Activated CD4-positive, alpha-beta T cell treated with anti-CD3 and anti-CD28 coated beads, Interleukin-2, amount 10 ng/mL, durations not matched to agents 7 days and 5 days (primary cell): ENCODE measurements at regions not wholly inside any gene's neighbourhood (a gene's known extent, or its start where the extent isn't known, plus 50 kb on each side); places are given as distances from the start of the nearest gene placed in this dataset.
A peak's percentile ranks its signal among the peaks of the same experiment; 100 is the strongest.

Source experiments
- CTCF ChIA-PET: fragments of 350-600 bp; sonication (Branson Sonifier 250); formaldehyde crosslinking; loops from one replicate; lab custom pipeline; 2021; ENCODE audit warnings: antibody characterized with exemption; lab: Charles Lee
- POLR2A ChIA-PET: fragments of 350-600 bp; sonication (Branson Sonifier 250); formaldehyde crosslinking; loops from one replicate; lab custom pipeline; 2021; ENCODE audit warnings: antibody characterized with exemption; lab: Charles Lee
- DNase-seq: peaks from one replicate; pipeline ENCODE4 v3.0.0-alpha.2; 2020
- H3K27ac Mint-ChIP-seq: one replicate; pipeline ENCODE4 v1.8.0; 2021; ENCODE audit warnings: mild to moderate bottlenecking, moderate library complexity, mixed read lengths
- H3K27me3 Mint-ChIP-seq: one replicate; pipeline ENCODE4 v1.8.0; 2021; ENCODE audit warnings: mixed read lengths
- H3K36me3 Mint-ChIP-seq: one replicate; pipeline ENCODE4 v1.8.0; 2021; ENCODE audit warnings: low read depth, mixed read lengths
- H3K4me1 Mint-ChIP-seq: one replicate; pipeline ENCODE4 v1.8.0; 2021; ENCODE audit warnings: mixed read lengths
- H3K4me3 Mint-ChIP-seq: one replicate; pipeline ENCODE4 v1.8.0; 2021; ENCODE audit warnings: mild to moderate bottlenecking, moderate library complexity, mixed read lengths
- H3K9me3 Mint-ChIP-seq: one replicate; pipeline ENCODE4 v1.8.0; 2021; ENCODE audit warnings: mixed read lengths

GRCh38 chr18:25896956-25897355 is 193.5 kb downstream of the SS18 start:
- Mint-ChIP-seq H3K9me3 (no peaks in the 10 kb centered on the region), H3K4me1 (no peaks in the 10 kb centered on the region), H3K4me3 (no peak overlapping the region), H3K27ac (no peak overlapping the region), H3K27me3 (peaks cover 15% of the 10 kb centered on the region), H3K36me3 (no peaks in the 10 kb centered on the region)
- ChIA-PET POLR2A (no interaction called here), CTCF (interaction anchor here (0.6 kb wide), 1 partner anchor 1810 kb away, joined by 3 read pairs; no protein-coding TSS in a partner anchor)
- DNase-seq, result no peak

GRCh38 chr18:25896178-25896780 is 194.1 kb downstream of the SS18 start:
- Mint-ChIP-seq H3K27ac (no peak overlapping the region), H3K27me3 (peaks cover 15% of the 10 kb centered on the region), H3K4me3 (no peak overlapping the region), H3K9me3 (no peaks in the 10 kb centered on the region), H3K4me1 (no peaks in the 10 kb centered on the region), H3K36me3 (no peaks in the 10 kb centered on the region)
- POLR2A ChIA-PET, result no interaction called here
- CTCF ChIA-PET, result interaction anchor here (0.6 kb wide), 1 partner anchor 1810 kb away, joined by 3 read pairs; no protein-coding TSS in a partner anchor
- peak; percentile 35 for DNase-seq

GRCh38 chr18:25895518-25895917 is 194.9 kb downstream of the SS18 start:
- Mint-ChIP-seq H3K27ac (no peak overlapping the region), H3K27me3 (peaks cover 12% of the 10 kb centered on the region), H3K9me3 (no peaks in the 10 kb centered on the region), H3K36me3 (no peaks in the 10 kb centered on the region), H3K4me1 (no peaks in the 10 kb centered on the region), H3K4me3 (no peak overlapping the region)
- CTCF ChIA-PET, result no interaction called here
- no peak for DNase-seq
- POLR2A ChIA-PET, result no interaction called here

- POLR2A ChIA-PET, result no interaction called here
- no peak for DNase-seq
- Mint-ChIP-seq H3K4me3 (no peak overlapping the region), H3K27me3 (peaks cover 12% of the 10 kb centered on the region), H3K4me1 (no peaks in the 10 kb centered on the region), H3K27ac (no peak overlapping the region), H3K36me3 (no peaks in the 10 kb centered on the region), H3K9me3 (peaks cover 8% of the 10 kb centered on the region)
- CTCF ChIA-PET, result no interaction called here
Measured at GRCh38 chr18:25886283-25886682, 204.1 kb downstream of the SS18 start.

GRCh38 chr18:25883091-25883490 is 207.3 kb downstream of the SS18 start:
- Mint-ChIP-seq H3K27ac (no peak overlapping the region), H3K27me3 (peaks cover 10% of the 10 kb centered on the region), H3K4me3 (no peak overlapping the region), H3K36me3 (no peaks in the 10 kb centered on the region), H3K9me3 (peaks cover 8% of the 10 kb centered on the region), H3K4me1 (no peaks in the 10 kb centered on the region)
- no peak for DNase-seq
- ChIA-PET CTCF (no interaction called here), POLR2A (no interaction called here)

GRCh38 chr18:25881149-25881548 is 209.3 kb downstream of the SS18 start:
- Mint-ChIP-seq H3K4me3 (no peak overlapping the region), H3K9me3 (peaks cover 1% of the 10 kb centered on the region), H3K4me1 (no peaks in the 10 kb centered on the region), H3K27me3 (peaks cover 2% of the 10 kb centered on the region), H3K27ac (no peak overlapping the region), H3K36me3 (no peaks in the 10 kb centered on the region)
- CTCF ChIA-PET, result no interaction called here
- DNase-seq, result no peak
- POLR2A ChIA-PET, result no interaction called here

- Mint-ChIP-seq H3K9me3 (no peaks in the 10 kb centered on the region), H3K27me3 (no peaks in the 10 kb centered on the region), H3K27ac (no peak overlapping the region), H3K4me1 (no peaks in the 10 kb centered on the region), H3K36me3 (no peaks in the 10 kb centered on the region), H3K4me3 (no peak overlapping the region)
- DNase-seq, result no peak
- ChIA-PET CTCF (no interaction called here), POLR2A (no interaction called here)
Measured at GRCh38 chr18:25880441-25880840, 210.0 kb downstream of the SS18 start.

- Mint-ChIP-seq H3K36me3 (no peaks in the 10 kb centered on the region), H3K4me3 (no peak overlapping the region), H3K27ac (no peak overlapping the region), H3K9me3 (peaks cover 4% of the 10 kb centered on the region), H3K27me3 (no peaks in the 10 kb centered on the region), H3K4me1 (no peaks in the 10 kb centered on the region)
- POLR2A ChIA-PET, result no interaction called here
- DNase-seq, result no peak
- CTCF ChIA-PET, result no interaction called here
Measured at GRCh38 chr18:25876330-25876948, 214.0 kb downstream of the SS18 start.

- no peak for DNase-seq
- ChIA-PET CTCF (no interaction called here), POLR2A (no interaction called here)
- peaks cover 4% of the 10 kb centered on the region for H3K9me3 Mint-ChIP-seq
- H3K4me3 Mint-ChIP-seq, result no peak overlapping the region
- H3K36me3 Mint-ChIP-seq, result no peaks in the 10 kb centered on the region
- no peaks in the 10 kb centered on the region for H3K27me3 Mint-ChIP-seq
- no peaks in the 10 kb centered on the region for H3K4me1 Mint-ChIP-seq
- no peak overlapping the region for H3K27ac Mint-ChIP-seq
Measured at GRCh38 chr18:25875551-25876240, 214.7 kb downstream of the SS18 start.

GRCh38 chr18:25873833-25874232 is 216.6 kb downstream of the SS18 start:
- no peaks in the 10 kb centered on the region for H3K4me1 Mint-ChIP-seq
- DNase-seq, result no peak
- H3K4me3 Mint-ChIP-seq, result no peak overlapping the region
- no peak overlapping the region for H3K27ac Mint-ChIP-seq
- peaks cover 4% of the 10 kb centered on the region for H3K9me3 Mint-ChIP-seq
- peaks cover 2% of the 10 kb centered on the region for H3K27me3 Mint-ChIP-seq
- ChIA-PET CTCF (no interaction called here), POLR2A (no interaction called here)
- no peaks in the 10 kb centered on the region for H3K36me3 Mint-ChIP-seq

GRCh38 chr18:25866331-25866730 is 224.1 kb downstream of the SS18 start:
- H3K4me1 Mint-ChIP-seq, result no peaks in the 10 kb centered on the region
- no peaks in the 10 kb centered on the region for H3K9me3 Mint-ChIP-seq
- no peak for DNase-seq
- H3K27ac Mint-ChIP-seq, result no peak overlapping the region
- no peaks in the 10 kb centered on the region for H3K36me3 Mint-ChIP-seq
- no peak overlapping the region for H3K4me3 Mint-ChIP-seq
- POLR2A ChIA-PET, result no interaction called here
- CTCF ChIA-PET, result interaction anchor here (0.6 kb wide), 1 partner anchor 1504 kb away, joined by 3 read pairs; no protein-coding TSS in a partner anchor
- H3K27me3 Mint-ChIP-seq, result peaks cover 2% of the 10 kb centered on the region

- no peaks in the 10 kb centered on the region for H3K9me3 Mint-ChIP-seq
- H3K4me3 Mint-ChIP-seq, result no peak overlapping the region
- no peaks in the 10 kb centered on the region for H3K36me3 Mint-ChIP-seq
- POLR2A ChIA-PET, result no interaction called here
- H3K27me3 Mint-ChIP-seq, result peaks cover 2% of the 10 kb centered on the region
- no peak overlapping the region for H3K27ac Mint-ChIP-seq
- no peak for DNase-seq
- no peaks in the 10 kb centered on the region for H3K4me1 Mint-ChIP-seq
- CTCF ChIA-PET, result no interaction called here
Measured at GRCh38 chr18:25862881-25863600, 227.4 kb downstream of the SS18 start.
